ENCODE measurements at regions not wholly inside any gene's neighbourhood (a gene's known extent, or its start where the extent isn't known, plus 50 kb on each side); places are given as distances from the start of the nearest gene placed in this dataset.

GRCh38 chr7:41624818-41625217 is 78.1 kb downstream of the INHBA start:
- no peaks in the 10 kb centered on the region for H3K4me1 ChIP-seq (replicated peaks)
- TF ChIP-seq POLR2A (IDR thresholded peaks at IDR 0.05) (no peak), CTCF (IDR thresholded peaks at IDR 0.05) (no peak), POLR2AphosphoS5 (IDR thresholded peaks at IDR 0.05) (no peak)
- no peaks in the 10 kb centered on the region for H3K27me3 ChIP-seq (replicated peaks; ENCODE audit: insufficient read depth)
- no peak overlapping the region for H3K27ac ChIP-seq
- H3K4me3 ChIP-seq: no peak overlapping the region
- H3K9me3 ChIP-seq: no peaks in the 10 kb centered on the region
- no peak for DNase-seq (ENCODE audit: low spot score)
- H3K36me3 ChIP-seq: no peaks in the 10 kb centered on the region
- intact Hi-C loops (cut with DNase I): no loop called here

GRCh38 chr7:41621953-41622831 is 80.7 kb downstream of the INHBA start:
- DNase-seq (ENCODE audit: low spot score): no peak
- intact Hi-C loops (cut with DNase I): no loop called here
- TF ChIP-seq POLR2AphosphoS5 (IDR thresholded peaks at IDR 0.05) (no peak), CTCF (IDR thresholded peaks at IDR 0.05) (no peak)
- Histone ChIP-seq H3K27ac (no peak overlapping the region), H3K9me3 (no peaks in the 10 kb centered on the region), H3K4me3 (no peak overlapping the region), H3K4me1 (replicated peaks) (no peaks in the 10 kb centered on the region), H3K36me3 (no peaks in the 10 kb centered on the region), H3K27me3 (replicated peaks; ENCODE audit: insufficient read depth) (no peaks in the 10 kb centered on the region)
- WGBS: 70% methylated on average over 7 of the region's 7 CpGs

- no peak overlapping the region for H3K4me3 ChIP-seq
- H3K27me3 ChIP-seq (replicated peaks; ENCODE audit: insufficient read depth): no peaks in the 10 kb centered on the region
- no peaks in the 10 kb centered on the region for H3K36me3 ChIP-seq
- intact Hi-C loops (cut with DNase I): no loop called here
- H3K4me1 ChIP-seq (replicated peaks): no peaks in the 10 kb centered on the region
- no peak overlapping the region for H3K27ac ChIP-seq
- 95% methylated on average over 1 of the region's 1 CpG for WGBS
- TF ChIP-seq POLR2A (IDR thresholded peaks at IDR 0.05) (no peak), POLR2AphosphoS5 (IDR thresholded peaks at IDR 0.05) (no peak), CTCF (IDR thresholded peaks at IDR 0.05) (no peak)
- H3K9me3 ChIP-seq: no peaks in the 10 kb centered on the region
- DNase-seq (ENCODE audit: low spot score): no peak
These were observed 84.9 kb downstream of the INHBA start for GRCh38 chr7:41617987-41618386.

GRCh38 chr7:41612798-41613197 is 90.1 kb downstream of the INHBA start:
- 95% methylated on average over 2 of the region's 2 CpGs for WGBS
- no peak for DNase-seq (ENCODE audit: low spot score)
- intact Hi-C loops (cut with DNase I): no loop called here
- TF ChIP-seq CTCF (IDR thresholded peaks at IDR 0.05) (no peak), POLR2AphosphoS5 (IDR thresholded peaks at IDR 0.05) (no peak), POLR2A (IDR thresholded peaks at IDR 0.05) (no peak)
- Histone ChIP-seq H3K4me1 (replicated peaks) (no peaks in the 10 kb centered on the region), H3K27me3 (replicated peaks; ENCODE audit: insufficient read depth) (no peaks in the 10 kb centered on the region), H3K27ac (no peak overlapping the region), H3K36me3 (no peaks in the 10 kb centered on the region), H3K9me3 (no peaks in the 10 kb centered on the region), H3K4me3 (no peak overlapping the region)

GRCh38 chr7:41612386-41612785 is 90.5 kb downstream of the INHBA start:
- Histone ChIP-seq H3K9me3 (no peaks in the 10 kb centered on the region), H3K4me1 (replicated peaks) (no peaks in the 10 kb centered on the region), H3K27ac (no peak overlapping the region), H3K27me3 (replicated peaks; ENCODE audit: insufficient read depth) (no peaks in the 10 kb centered on the region), H3K4me3 (no peak overlapping the region), H3K36me3 (no peaks in the 10 kb centered on the region)
- intact Hi-C loops (cut with DNase I): no loop called here
- no peak for DNase-seq (ENCODE audit: low spot score)
- TF ChIP-seq POLR2AphosphoS5 (IDR thresholded peaks at IDR 0.05) (no peak), POLR2A (IDR thresholded peaks at IDR 0.05) (no peak), CTCF (IDR thresholded peaks at IDR 0.05) (no peak)
- WGBS: 86% methylated on average over 4 of the region's 4 CpGs
